NCI-H345 treated with DMSO at 0.1 percent for 48 hours (cell line): ENCODE measurements at regions not wholly inside any gene's neighbourhood (a gene's known extent, or its start where the extent isn't known, plus 50 kb on each side); places are given as distances from the start of the nearest gene placed in this dataset.
"Not testable (repeated sequence)": the region's sequence is repeated elsewhere in the genome, so short reads cannot be mapped to it uniquely, and the experiment has no call there.

Experiments
- DNase-seq: peaks from one replicate; lab custom pipeline; 2025; ENCODE audit not compliant: unreplicated experiment; lab: John Stamatoyannopoulos, UW

GRCh38 chr4:20062054-20062453 lies 189.7 kb upstream of the SLIT2 start:
- DNase-seq = no peak

- no peak for DNase-seq
These were observed 200.9 kb upstream of the SLIT2 start for GRCh38 chr4:20050768-20051167.

GRCh38 chr4:20049889-20050288 lies 201.8 kb upstream of the SLIT2 start:
- no peak for DNase-seq

- no peak for DNase-seq
These were observed 204.6 kb upstream of the SLIT2 start for GRCh38 chr4:20046931-20047677.

- no peak for DNase-seq
These were observed 205.5 kb upstream of the SLIT2 start for GRCh38 chr4:20046179-20046578.

GRCh38 chr4:20044966-20045365 lies 206.7 kb upstream of the SLIT2 start:
- DNase-seq = no peak

GRCh38 chr4:20044502-20044911 lies 207.2 kb upstream of the SLIT2 start:
- DNase-seq = no peak

- no peak for DNase-seq
These were observed 207.7 kb upstream of the SLIT2 start for GRCh38 chr4:20043991-20044390.

- DNase-seq = no peak
These were observed 208.9 kb upstream of the SLIT2 start for GRCh38 chr4:20042769-20043168.

- DNase-seq = no peak
These were observed 209.8 kb upstream of the SLIT2 start for GRCh38 chr4:20041839-20042407.

- DNase-seq = no peak
These were observed 214.0 kb upstream of the SLIT2 start for GRCh38 chr4:20037745-20038144.

- no peak for DNase-seq
These were observed 221.6 kb upstream of the SLIT2 start for GRCh38 chr4:20030108-20030507.

- DNase-seq = no peak
These were observed 223.1 kb upstream of the SLIT2 start for GRCh38 chr4:20028645-20029044.

- no peak for DNase-seq
These were observed 225.2 kb upstream of the SLIT2 start for GRCh38 chr4:20026456-20026855.

- DNase-seq = no peak
These were observed 229.2 kb upstream of the SLIT2 start for GRCh38 chr4:20022471-20022870.

- no peak for DNase-seq
These were observed 231.6 kb upstream of the SLIT2 start for GRCh38 chr4:20020056-20020455.

- DNase-seq = no peak
These were observed 232.2 kb upstream of the SLIT2 start for GRCh38 chr4:20019310-20020015.

GRCh38 chr4:20017777-20018115 lies 234.0 kb upstream of the SLIT2 start:
- no peak for DNase-seq

- DNase-seq = no peak
These were observed 234.5 kb upstream of the SLIT2 start for GRCh38 chr4:20017070-20017776.

- DNase-seq = no peak
These were observed 236.0 kb upstream of the SLIT2 start for GRCh38 chr4:20015636-20016224.

GRCh38 chr4:20003836-20004558 lies 247.7 kb upstream of the SLIT2 start:
- DNase-seq = not testable (repeated sequence)
